OCI-LY3 (cell line): ENCODE measurements at regions not wholly inside any gene's neighbourhood (a gene's known extent, or its start where the extent isn't known, plus 50 kb on each side); places are given as distances from the start of the nearest gene placed in this dataset.

Source experiments
- H2AFZ ChIP-seq: fragments of 200-600, 300-600 bp; shearing (Covaris generic); 2 replicates; pipeline ENCODE4 v1.6.0; 2014; ENCODE audit warnings: antibody characterized with exemption, low read depth, low read length
- H3K27ac ChIP-seq: fragments of 200-600, 300-600 bp; sonication (generic); 2 replicates; pipeline ENCODE4 v1.5.1; 2014; ENCODE audit warnings: mild to moderate bottlenecking, low read length, moderate library complexity, mixed read lengths
- H3K27me3 ChIP-seq: fragments of 200-600, 300-600 bp; sonication (generic); 2 replicates; pipeline ENCODE4 v1.6.1; 2014; ENCODE audit warnings: low read depth, low read length, mixed read lengths
- H3K36me3 ChIP-seq: fragments of 200-600, 300-600 bp; sonication (generic); replicated peaks from 2 replicates; pipeline ENCODE3; 2014; ENCODE audit warnings: low read depth, low read length, mixed read lengths
- H3K4me1 ChIP-seq: fragments of 300-600, 200-600 bp; sonication (generic); 2 replicates; pipeline ENCODE4 v1.6.1; 2014; ENCODE audit warnings: low read length, mixed read lengths
- H3K4me2 ChIP-seq: fragments of 200-600, 300-600 bp; sonication (generic); 2 replicates; pipeline ENCODE4 v1.6.1; 2014; ENCODE audit warnings: low read length, mixed read lengths
- H3K4me3 ChIP-seq: fragments of 300-600, 200-600 bp; sonication (generic); 2 replicates; pipeline ENCODE4 v1.5.1; 2014; ENCODE audit warnings: antibody characterized with exemption, mild to moderate bottlenecking, low read length, moderate library complexity
- H3K79me2 ChIP-seq: fragments of 300-600, 200-600 bp; shearing (Covaris generic); 2 replicates; pipeline ENCODE4 v1.6.1; 2014; ENCODE audit warnings: mild to moderate bottlenecking, low read length, mixed read lengths
- H3K9ac ChIP-seq: fragments of 300-600, 200-600 bp; shearing (Covaris generic); 2 replicates; pipeline ENCODE4 v1.6.0; 2014; ENCODE audit warnings: mild to moderate bottlenecking, low read length, moderate library complexity
- H3K9me3 ChIP-seq: fragments of 200-600, 300-600 bp; shearing (Covaris generic); 2 replicates; pipeline ENCODE4 v1.6.1; 2014; ENCODE audit warnings: low read length, mixed read lengths; ENCODE audit not compliant: insufficient read depth
- H4K20me1 ChIP-seq: fragments of 200-600, 300-600 bp; sonication (generic); 2 replicates; pipeline ENCODE4 v1.6.1; 2016; ENCODE audit warnings: low read length, mixed read lengths; ENCODE audit not compliant: insufficient read depth
- EZH2phosphoT487 ChIP-seq: fragments of 200-600 bp; shearing (Covaris generic); IDR thresholded peaks from 2 replicates; pipeline ENCODE4 v1.6.1; 2018; ENCODE audit warnings: antibody characterized with exemption, mixed run types, low read depth
- TF ChIP-seq, protein P1 (sequence below): fragments of 200-600, 300-600 bp; sonication (generic); IDR thresholded peaks from 2 replicates; pipeline ENCODE4 v1.5.1; 2014; ENCODE audit warnings: antibody characterized with exemption, low read length, low read depth

DNA sequence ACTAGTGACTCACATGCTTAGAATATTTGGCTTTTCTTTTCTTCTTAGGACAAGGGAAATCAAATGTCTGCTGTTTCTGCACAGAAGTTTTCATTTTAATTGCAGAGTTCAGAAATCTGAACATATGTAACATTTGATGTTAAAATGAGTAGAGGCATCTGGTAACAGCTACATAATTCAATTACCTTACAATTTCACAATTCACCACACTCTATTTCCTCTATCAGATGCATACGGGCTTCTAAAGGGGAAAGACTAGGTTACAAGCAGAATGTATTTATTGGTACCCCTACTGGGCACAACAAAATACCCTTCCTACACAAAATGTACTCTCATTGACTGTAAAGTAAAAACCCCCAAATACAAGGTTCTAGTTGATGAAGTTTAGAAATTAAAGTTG is 176.0 kb downstream of the SOX2 start:
- no peak overlapping the region for H3K9ac ChIP-seq
- no peaks in the 10 kb centered on the region for H3K4me1 ChIP-seq
- H3K4me2 ChIP-seq, result no peak overlapping the region
- H4K20me1 ChIP-seq, result no peaks in the 10 kb centered on the region
- H3K79me2 ChIP-seq, result no peaks in the 10 kb centered on the region
- H3K4me3 ChIP-seq, result no peak overlapping the region
- no peak overlapping the region for H3K27ac ChIP-seq
- no peaks in the 10 kb centered on the region for H3K36me3 ChIP-seq
- no peak for TF ChIP-seq EZH2phosphoT487
- TF ChIP-seq, protein P1, sequence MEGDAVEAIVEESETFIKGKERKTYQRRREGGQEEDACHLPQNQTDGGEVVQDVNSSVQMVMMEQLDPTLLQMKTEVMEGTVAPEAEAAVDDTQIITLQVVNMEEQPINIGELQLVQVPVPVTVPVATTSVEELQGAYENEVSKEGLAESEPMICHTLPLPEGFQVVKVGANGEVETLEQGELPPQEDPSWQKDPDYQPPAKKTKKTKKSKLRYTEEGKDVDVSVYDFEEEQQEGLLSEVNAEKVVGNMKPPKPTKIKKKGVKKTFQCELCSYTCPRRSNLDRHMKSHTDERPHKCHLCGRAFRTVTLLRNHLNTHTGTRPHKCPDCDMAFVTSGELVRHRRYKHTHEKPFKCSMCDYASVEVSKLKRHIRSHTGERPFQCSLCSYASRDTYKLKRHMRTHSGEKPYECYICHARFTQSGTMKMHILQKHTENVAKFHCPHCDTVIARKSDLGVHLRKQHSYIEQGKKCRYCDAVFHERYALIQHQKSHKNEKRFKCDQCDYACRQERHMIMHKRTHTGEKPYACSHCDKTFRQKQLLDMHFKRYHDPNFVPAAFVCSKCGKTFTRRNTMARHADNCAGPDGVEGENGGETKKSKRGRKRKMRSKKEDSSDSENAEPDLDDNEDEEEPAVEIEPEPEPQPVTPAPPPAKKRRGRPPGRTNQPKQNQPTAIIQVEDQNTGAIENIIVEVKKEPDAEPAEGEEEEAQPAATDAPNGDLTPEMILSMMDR, result no peak
- H3K27me3 ChIP-seq, result no peaks in the 10 kb centered on the region
- H3K9me3 ChIP-seq, result no peaks in the 10 kb centered on the region
- H2AFZ ChIP-seq, result no peak overlapping the region

DNA sequence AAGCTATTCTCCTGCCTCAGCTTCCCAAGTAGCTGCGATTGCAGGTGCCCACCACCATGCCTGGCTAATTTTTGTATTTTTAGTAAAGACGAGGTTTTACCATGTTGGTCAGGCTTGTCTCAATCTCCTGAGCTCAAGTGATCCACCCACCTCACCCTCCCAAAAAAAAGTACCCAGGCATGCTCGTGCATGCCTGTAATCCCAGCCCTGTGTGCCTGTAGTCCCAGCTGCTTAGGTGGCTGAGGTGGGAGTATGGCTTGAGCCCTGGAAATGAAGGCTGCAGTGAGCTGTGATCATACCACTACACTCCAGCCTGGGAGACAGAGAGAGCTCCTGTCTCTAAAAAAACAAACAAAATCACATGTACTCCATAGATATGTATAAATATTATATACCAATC is 176.5 kb downstream of the SOX2 start:
- H4K20me1 ChIP-seq, result no peaks in the 10 kb centered on the region
- no peaks in the 10 kb centered on the region for H3K9me3 ChIP-seq
- H3K36me3 ChIP-seq, result no peaks in the 10 kb centered on the region
- H3K4me1 ChIP-seq, result no peaks in the 10 kb centered on the region
- no peak overlapping the region for H2AFZ ChIP-seq
- TF ChIP-seq, protein P1, result no peak
- TF ChIP-seq EZH2phosphoT487, result no peak
- H3K27me3 ChIP-seq, result no peaks in the 10 kb centered on the region
- no peak overlapping the region for H3K27ac ChIP-seq
- no peak overlapping the region for H3K9ac ChIP-seq
- no peak overlapping the region for H3K4me2 ChIP-seq
- no peaks in the 10 kb centered on the region for H3K79me2 ChIP-seq
- no peak overlapping the region for H3K4me3 ChIP-seq

DNA sequence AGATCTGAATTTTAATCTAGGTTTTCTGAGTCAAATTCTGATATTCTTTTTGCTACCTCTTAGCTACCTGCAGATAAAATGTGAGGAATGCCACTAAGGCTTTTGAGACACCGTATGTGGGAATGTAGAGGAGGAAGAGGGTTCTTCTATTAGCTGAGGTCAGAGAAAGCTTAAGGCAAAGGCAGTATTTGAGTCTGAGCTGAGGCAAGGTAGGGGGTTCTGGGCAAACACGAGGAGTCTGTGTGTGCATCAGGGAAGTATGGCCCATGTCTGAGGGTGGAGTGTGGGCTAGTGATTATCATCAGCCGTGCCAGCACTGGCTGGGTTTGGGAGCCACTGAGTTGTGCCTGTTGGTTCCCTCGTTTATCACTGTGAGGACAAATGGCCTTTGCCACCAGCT is 181.1 kb downstream of the SOX2 start:
- Histone ChIP-seq H3K9ac (no peak overlapping the region), H3K79me2 (no peaks in the 10 kb centered on the region), H3K4me1 (peaks cover 8% of the 10 kb centered on the region), H3K4me3 (no peak overlapping the region), H3K4me2 (no peak overlapping the region), H3K27ac (no peak overlapping the region), H3K27me3 (no peaks in the 10 kb centered on the region), H4K20me1 (no peaks in the 10 kb centered on the region), H3K9me3 (no peaks in the 10 kb centered on the region), H3K36me3 (no peaks in the 10 kb centered on the region), H2AFZ (no peak overlapping the region)
- TF ChIP-seq, protein P1, result no peak
- TF ChIP-seq EZH2phosphoT487, result no peak

DNA sequence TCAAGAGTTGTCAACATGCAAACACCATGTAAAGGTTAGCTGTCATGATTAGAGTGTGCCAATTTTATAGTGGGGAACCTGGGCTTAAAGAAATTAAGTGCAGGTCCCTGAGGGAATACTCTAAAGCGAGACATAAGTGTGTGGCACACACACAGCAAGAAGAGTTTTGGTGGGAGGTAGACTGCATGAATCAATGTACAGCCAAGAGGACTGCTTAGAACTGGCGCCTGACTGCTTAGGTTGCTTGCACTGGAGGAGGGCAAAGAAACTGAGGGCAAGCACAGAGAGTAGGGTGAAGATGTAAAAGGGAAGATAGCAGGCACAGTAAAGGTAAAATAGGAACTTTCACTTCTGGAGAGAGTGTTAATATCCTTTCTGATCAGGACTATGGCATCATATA is 184.9 kb downstream of the SOX2 start:
- TF ChIP-seq EZH2phosphoT487, result no peak
- TF ChIP-seq, protein P1, result no peak
- no peaks in the 10 kb centered on the region for H3K79me2 ChIP-seq
- H3K4me3 ChIP-seq, result no peak overlapping the region
- H3K27me3 ChIP-seq, result no peaks in the 10 kb centered on the region
- no peak overlapping the region for H3K27ac ChIP-seq
- no peaks in the 10 kb centered on the region for H3K36me3 ChIP-seq
- H2AFZ ChIP-seq, result no peak overlapping the region
- H3K4me2 ChIP-seq, result no peak overlapping the region
- no peak overlapping the region for H3K9ac ChIP-seq
- H3K9me3 ChIP-seq, result no peaks in the 10 kb centered on the region
- peaks cover 8% of the 10 kb centered on the region for H3K4me1 ChIP-seq
- no peaks in the 10 kb centered on the region for H4K20me1 ChIP-seq
